Esophagus squamous epithelium (tissue), 5 donors: ENCODE measurements at regions not wholly inside any gene's neighbourhood (a gene's known extent, or its start where the extent isn't known, plus 50 kb on each side); places are given as distances from the start of the nearest gene placed in this dataset.
A peak's percentile ranks its signal among the peaks of the same experiment; 100 is the strongest.

Experiments used
- DNase-seq: peaks from one replicate; lab custom pipeline; 2025; lab: John Stamatoyannopoulos, UW
- H3K27ac ChIP-seq, 4 donors: fragments of 200-600 bp; sonication (generic); one replicate each; pipeline ENCODE4 v1.5.1; 2016 to 2019; ENCODE audit warnings: mild to moderate bottlenecking in 1 of 4
- H3K27me3 ChIP-seq, 4 donors: fragments of 200-600 bp; sonication (generic); 1 replicate in 3 of 4; 2 replicates in 1 of 4; pipeline versions ENCODE4 v1.5.1 to v1.6.0; 2017 to 2021; ENCODE audit warnings: antibody characterized with exemption in 1 of 4
- H3K36me3 ChIP-seq, 3 donors: fragments of 200-600 bp; sonication (generic); one replicate each; pipeline ENCODE4 v1.5.1; 2016 to 2019
- H3K4me1 ChIP-seq, 3 donors: fragments of 200-600 bp; sonication (generic); one replicate each; pipeline ENCODE4 v1.5.1; 2017 to 2019
- H3K4me3 ChIP-seq, 4 donors: fragments of 200-600 bp; sonication (generic); 1 replicate in 3 of 4; 2 replicates in 1 of 4; pipeline ENCODE4 v1.5.1; 2016 to 2019; ENCODE audit warnings: mild to moderate bottlenecking in 2 of 4, moderate library complexity in 1 of 4
- H3K9me3 ChIP-seq, 3 donors: fragments of 200-600 bp; sonication (generic); one replicate each; pipeline ENCODE4 v1.5.1; 2016 to 2019
- POLR2A ChIP-seq, 4 donors: fragments of 450-650 bp; IDR thresholded peaks; one replicate each; pipeline ENCODE4 v1.6.1; 2017; ENCODE audit warnings: antibody characterized with exemption in 4 of 4, mild to moderate bottlenecking in 4 of 4, moderate library complexity in 3 of 4
- WGBS, 2 donors: methylation state at CpG; one replicate each; pipeline ENCODE4 v1.1.5; 2018; 5-methylcytosine and 5-hydroxymethylcytosine counted together
- intact Hi-C: fragments of 100-400 bp; cut with DNase I; formaldehyde crosslinking; loops from one replicate; pipeline ENCODE4 v1.15.0; 2022
- TF ChIP-seq, protein P1 (sequence below), 6 experiments: fragments of 450-650 bp in 4 of 6; fragments of 200-600 bp in 2 of 6; sonication (generic) in 2 of 6; IDR thresholded peaks; one replicate each; pipeline ENCODE4 v1.5.1; 2016 to 2019; ENCODE audit warnings: antibody characterized with exemption in 6 of 6, mild to moderate bottlenecking in 4 of 6, moderate library complexity in 4 of 6
- donor health status: DM: yes; HTN: yes; CAD: no.

DNA sequence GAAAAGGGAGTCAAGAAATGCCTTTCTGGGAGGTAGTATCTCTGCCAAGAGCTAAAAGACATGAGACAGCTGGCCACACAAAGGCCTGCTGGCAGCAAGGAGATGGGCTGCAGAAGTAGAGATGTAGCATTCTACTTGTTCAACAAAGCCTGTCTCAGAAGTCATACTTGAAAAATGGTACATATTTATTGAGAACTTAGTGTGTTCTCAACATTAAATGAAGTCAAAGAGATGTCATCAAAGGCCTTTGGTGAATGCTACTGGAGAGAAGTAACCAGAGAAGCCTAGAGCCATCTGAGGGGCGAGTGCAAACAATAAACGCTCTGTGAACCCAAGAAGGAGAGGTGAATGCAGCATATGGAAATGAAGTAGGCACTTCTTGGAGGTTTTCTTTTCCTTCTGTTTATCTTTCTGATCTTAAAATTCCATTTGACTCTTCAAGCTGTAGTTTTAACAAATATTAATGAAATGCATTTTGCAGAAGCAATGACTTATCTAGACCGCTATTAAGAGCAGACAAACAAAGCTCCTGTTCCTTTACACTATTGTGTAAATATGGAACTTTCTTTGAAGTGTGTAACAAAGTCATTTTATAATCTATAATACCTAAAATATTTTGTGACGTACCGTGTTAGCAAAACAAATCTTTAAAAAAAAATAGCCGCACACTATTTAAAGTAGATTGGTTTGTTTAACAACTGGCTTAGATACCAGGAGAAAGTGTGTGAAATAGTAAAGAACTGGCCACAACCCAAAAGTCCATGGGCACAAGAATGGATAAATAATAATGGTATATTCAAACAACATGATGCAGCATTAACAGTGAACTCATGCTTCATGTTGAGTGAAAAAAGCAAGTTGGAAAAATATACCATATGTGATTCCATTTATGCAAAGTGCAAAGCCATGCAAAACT is 70.2 kb downstream of the ZNF608 start:
- no peaks in the 10 kb centered on the region for H3K9me3 ChIP-seq
- H3K4me1 ChIP-seq = peaks cover 0 to 44% (median 26%) of the 10 kb centered on the region in 3 donors
- H3K27me3 ChIP-seq = no peaks in the 10 kb centered on the region
- H3K4me3 ChIP-seq = no peak overlapping the region
- TF ChIP-seq, protein P1, sequence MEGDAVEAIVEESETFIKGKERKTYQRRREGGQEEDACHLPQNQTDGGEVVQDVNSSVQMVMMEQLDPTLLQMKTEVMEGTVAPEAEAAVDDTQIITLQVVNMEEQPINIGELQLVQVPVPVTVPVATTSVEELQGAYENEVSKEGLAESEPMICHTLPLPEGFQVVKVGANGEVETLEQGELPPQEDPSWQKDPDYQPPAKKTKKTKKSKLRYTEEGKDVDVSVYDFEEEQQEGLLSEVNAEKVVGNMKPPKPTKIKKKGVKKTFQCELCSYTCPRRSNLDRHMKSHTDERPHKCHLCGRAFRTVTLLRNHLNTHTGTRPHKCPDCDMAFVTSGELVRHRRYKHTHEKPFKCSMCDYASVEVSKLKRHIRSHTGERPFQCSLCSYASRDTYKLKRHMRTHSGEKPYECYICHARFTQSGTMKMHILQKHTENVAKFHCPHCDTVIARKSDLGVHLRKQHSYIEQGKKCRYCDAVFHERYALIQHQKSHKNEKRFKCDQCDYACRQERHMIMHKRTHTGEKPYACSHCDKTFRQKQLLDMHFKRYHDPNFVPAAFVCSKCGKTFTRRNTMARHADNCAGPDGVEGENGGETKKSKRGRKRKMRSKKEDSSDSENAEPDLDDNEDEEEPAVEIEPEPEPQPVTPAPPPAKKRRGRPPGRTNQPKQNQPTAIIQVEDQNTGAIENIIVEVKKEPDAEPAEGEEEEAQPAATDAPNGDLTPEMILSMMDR (IDR thresholded peaks at IDR 0.05) = no peak
- no peak for TF ChIP-seq POLR2A (IDR thresholded peaks at IDR 0.05)
- 75 to 86% methylated on average over 6 of the region's 6 CpGs for WGBS, 2 donors
- H3K27ac ChIP-seq = peak overlapping the region in 2 of 4 donors; percentile 40 to 55
- DNase-seq = no peak
- intact Hi-C loops = no loop called here
- H3K36me3 ChIP-seq = no peaks in the 10 kb centered on the region

DNA sequence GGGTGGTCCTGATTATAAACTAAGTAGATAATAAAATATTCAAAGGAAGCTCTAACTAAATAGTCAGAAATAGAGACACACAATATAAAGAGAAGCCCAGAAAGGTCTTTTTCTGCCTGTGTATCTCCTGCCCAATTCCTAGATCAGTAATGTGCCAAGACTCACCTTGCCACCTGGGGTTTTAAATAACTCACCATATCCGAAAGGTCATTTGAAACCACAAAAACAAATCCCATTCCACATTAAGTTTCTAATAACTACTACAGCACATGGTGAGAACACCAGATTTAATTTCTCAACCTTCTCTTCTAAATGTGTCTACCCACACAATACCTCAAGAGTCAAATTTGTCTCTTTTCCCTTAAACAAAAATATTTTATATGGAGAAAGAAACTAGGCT is 75.2 kb downstream of the ZNF608 start:
- no peaks in the 10 kb centered on the region for H3K9me3 ChIP-seq
- no peak overlapping the region for H3K4me3 ChIP-seq
- WGBS, 2 donors = 85% methylated on average over 1 of the region's 1 CpG
- H3K4me1 ChIP-seq = peaks cover 8 to 41% (median 30%) of the 10 kb centered on the region in 3 donors
- no peaks in the 10 kb centered on the region for H3K36me3 ChIP-seq
- no peak overlapping the region for H3K27ac ChIP-seq
- no peaks in the 10 kb centered on the region for H3K27me3 ChIP-seq
- TF ChIP-seq, protein P1 (IDR thresholded peaks at IDR 0.05) = no peak
- TF ChIP-seq POLR2A (IDR thresholded peaks at IDR 0.05) = no peak
- intact Hi-C loops = no loop called here
- no peak for DNase-seq

DNA sequence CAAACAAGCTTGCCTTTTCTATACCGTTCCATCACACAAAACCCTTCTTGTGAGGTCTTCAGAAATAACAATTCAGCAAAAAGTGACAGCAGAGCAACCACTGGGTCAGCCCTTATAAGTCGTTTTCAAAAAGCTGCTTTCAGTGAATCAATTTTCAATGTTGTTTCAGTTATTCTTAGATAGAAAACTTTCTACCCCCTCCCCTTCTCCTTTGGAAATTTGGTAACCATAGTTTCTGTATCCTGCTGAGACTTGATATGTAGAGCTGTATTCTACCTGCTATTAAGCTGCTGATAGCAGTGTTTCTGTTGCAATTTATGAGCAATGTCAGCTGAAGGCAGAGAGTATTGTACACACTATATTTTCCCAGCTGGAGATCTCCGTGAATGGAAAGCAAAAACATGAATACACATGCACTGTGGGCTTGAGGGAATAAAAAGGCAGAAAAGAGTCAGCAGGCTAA is 75.7 kb downstream of the ZNF608 start:
- Histone ChIP-seq H3K9me3 (no peaks in the 10 kb centered on the region), H3K36me3 (no peaks in the 10 kb centered on the region), H3K4me1 (peaks cover 8 to 36% (median 26%) of the 10 kb centered on the region in 3 donors), H3K27me3 (no peaks in the 10 kb centered on the region), H3K27ac (no peak overlapping the region), H3K4me3 (no peak overlapping the region)
- TF ChIP-seq, protein P1 (IDR thresholded peaks at IDR 0.05) = no peak
- TF ChIP-seq POLR2A (IDR thresholded peaks at IDR 0.05) = no peak
- intact Hi-C loops = no loop called here
- WGBS, 2 donors = 24 to 40% methylated on average over 3 of the region's 3 CpGs
- no peak for DNase-seq

DNA sequence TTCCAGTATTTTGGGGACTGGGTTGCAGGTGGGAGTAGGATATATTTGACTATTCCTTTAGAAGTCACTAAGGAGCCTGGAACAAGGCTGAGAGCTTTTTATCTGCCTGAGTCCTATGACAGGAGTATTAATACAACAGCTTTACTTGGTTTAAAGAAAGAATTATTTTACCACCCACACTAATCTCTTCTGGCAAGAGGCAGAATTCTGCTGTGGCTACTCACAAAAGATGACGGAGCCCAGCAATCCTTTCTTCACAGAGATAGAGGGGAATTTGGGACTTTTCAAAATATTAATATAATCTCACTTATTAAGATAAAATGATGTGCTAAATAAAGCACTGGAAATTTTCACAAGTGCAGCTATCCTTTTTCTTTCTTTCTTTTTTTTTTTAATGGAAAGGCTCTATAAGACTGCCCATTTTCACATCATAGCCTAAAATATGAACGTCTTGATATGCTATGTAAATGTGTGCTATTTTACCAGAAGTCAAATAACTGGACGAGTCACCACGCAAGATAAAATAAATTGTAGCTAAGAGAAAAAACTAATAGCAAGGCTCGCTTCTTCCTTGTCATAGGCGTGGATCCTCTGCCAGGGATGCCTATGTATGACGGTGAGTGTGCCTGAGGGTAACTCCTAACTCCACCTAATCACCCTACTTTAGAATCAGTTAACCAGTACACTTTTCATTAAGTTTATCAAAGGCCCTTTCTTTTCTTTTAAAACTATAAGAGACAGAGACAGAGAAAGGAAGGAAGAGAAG is 76.3 kb downstream of the ZNF608 start:
- no peaks in the 10 kb centered on the region for H3K27me3 ChIP-seq
- DNase-seq = no peak
- 38 to 39% methylated on average over 7 of the region's 7 CpGs for WGBS, 2 donors
- H3K4me1 ChIP-seq = peaks cover 8 to 30% (median 20%) of the 10 kb centered on the region in 3 donors
- no peaks in the 10 kb centered on the region for H3K36me3 ChIP-seq
- H3K4me3 ChIP-seq = no peak overlapping the region
- TF ChIP-seq POLR2A (IDR thresholded peaks at IDR 0.05) = no peak
- TF ChIP-seq, protein P1 (IDR thresholded peaks at IDR 0.05) = no peak
- H3K27ac ChIP-seq = no peak overlapping the region
- intact Hi-C loops = no loop called here
- H3K9me3 ChIP-seq = no peaks in the 10 kb centered on the region

DNA sequence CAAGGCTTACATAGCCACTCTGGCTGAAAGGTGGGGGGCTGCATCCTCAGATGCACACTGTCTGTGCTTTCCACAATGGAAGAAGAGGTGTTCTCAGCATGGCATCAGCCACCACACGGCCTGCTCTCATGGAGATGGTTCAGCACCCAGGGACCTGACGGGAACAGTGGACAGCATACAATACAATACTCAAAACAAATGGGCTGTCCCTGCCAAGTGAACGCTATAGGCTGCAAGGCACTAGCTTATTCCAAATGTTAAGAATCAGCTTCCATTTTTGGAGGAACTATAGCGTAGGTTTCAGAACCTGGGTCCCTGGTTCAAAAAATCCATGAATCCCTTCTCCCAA is 77.2 kb downstream of the ZNF608 start:
- no peak overlapping the region for H3K4me3 ChIP-seq
- DNase-seq = no peak
- TF ChIP-seq POLR2A (IDR thresholded peaks at IDR 0.05) = no peak
- TF ChIP-seq, protein P1 (IDR thresholded peaks at IDR 0.05) = no peak
- 70 to 76% methylated on average over 3 to 4 of the region's 4 CpGs for WGBS, 2 donors
- no peaks in the 10 kb centered on the region for H3K27me3 ChIP-seq
- no peaks in the 10 kb centered on the region for H3K36me3 ChIP-seq
- H3K27ac ChIP-seq = no peak overlapping the region
- H3K4me1 ChIP-seq = peaks cover 8 to 36% (median 20%) of the 10 kb centered on the region in 3 donors
- intact Hi-C loops = no loop called here
- H3K9me3 ChIP-seq = no peaks in the 10 kb centered on the region
